HG03521 (cell line): ENCODE measurements at regions not wholly inside any gene's neighbourhood (a gene's known extent, or its start where the extent isn't known, plus 50 kb on each side); places are given as distances from the start of the nearest gene placed in this dataset.

ENCODE experiments used
- ATAC-seq: cut with Tn5 transposase; IDR thresholded peaks from one replicate; pipeline ENCODE4 v1.9.1; 2021; ENCODE audit warnings: mild to moderate bottlenecking, moderate library complexity; ENCODE audit not compliant: unreplicated experiment

DNA sequence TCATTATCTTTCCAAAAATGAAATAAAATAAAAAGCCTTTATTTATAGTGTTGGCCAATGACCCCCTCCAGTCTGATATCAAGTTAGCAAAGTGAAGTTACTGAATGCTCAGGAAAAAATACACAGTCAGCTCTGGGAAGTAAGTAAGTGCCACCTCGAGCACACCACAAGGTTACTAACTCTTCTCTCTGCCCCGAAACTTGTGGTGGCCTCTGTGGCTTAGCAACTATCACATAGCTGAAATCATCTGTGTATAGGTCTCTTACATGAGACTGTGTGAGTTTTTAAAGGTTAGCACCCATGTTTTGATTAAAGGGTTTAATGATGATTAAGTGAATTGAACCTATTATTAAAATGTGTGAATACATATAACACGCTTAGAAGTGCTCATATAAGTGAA lies 161.4 kb upstream of the KLF4 start:
- no peak for ATAC-seq

DNA sequence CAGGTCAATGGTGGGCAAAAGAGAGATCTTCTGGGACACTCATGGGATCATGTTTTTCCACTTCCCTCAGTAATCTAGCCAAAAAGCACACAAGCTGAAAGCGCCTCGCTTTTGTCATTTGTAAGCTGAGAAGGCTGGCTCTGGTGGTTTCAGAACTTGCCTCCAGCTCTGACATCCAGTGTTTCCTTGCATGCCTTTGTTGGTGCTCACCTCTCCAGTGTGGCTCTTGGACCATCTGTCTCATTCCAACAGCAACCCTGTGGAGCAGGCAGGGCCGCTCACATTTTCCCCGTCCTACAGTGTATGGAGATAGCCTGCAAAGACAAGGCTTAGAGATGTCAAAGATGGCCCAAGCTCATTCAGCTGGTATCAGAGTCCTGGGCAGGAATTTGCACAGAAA lies 160.8 kb upstream of the KLF4 start:
- no peak for ATAC-seq

DNA sequence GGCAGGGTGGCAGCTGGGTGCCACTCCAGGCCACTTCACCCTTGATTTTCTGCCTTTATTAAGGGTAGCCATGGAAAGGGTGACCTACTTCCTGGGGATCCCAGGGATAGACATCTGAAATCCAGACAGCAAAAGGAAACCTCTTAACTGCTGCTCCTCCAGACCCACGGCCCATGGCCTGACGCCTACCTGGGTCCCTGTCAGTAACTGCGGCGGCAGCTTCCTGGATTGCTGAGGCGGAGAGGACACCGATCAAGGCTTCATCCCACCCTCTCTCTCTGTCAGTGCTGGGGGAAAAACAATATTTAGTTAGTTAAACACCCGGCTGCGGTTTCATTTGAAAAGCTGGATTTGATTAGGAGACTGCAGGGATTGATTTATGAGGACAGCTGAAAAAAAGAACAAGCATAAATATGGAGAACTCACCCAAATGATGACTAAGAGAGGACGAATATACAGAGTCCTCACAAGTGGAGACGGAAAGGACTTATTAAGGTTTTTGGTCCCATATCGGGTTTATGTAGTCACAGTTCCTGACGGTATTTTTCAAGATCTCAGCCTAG lies 158.7 kb upstream of the KLF4 start:
- ATAC-seq = no peak

DNA sequence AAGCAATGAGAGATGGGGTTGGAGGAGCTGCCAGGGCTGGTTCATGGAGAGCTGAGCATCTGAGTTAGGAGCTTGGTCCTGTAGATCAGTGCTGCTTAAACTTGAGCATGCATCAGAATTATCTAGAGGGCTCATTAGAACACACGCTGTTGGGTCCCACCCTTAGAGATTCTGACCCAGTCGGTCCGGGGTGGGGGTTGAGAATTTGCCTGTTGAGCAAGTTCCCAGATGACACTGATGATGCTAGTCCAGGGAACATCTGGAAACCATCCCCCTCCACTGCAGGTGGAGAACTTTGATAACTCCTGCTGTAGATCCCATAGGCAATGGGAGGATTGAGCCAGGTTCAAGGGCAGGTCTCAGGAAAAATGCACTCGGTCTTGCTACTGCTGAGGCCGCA lies 158.0 kb upstream of the KLF4 start:
- ATAC-seq = no peak

DNA sequence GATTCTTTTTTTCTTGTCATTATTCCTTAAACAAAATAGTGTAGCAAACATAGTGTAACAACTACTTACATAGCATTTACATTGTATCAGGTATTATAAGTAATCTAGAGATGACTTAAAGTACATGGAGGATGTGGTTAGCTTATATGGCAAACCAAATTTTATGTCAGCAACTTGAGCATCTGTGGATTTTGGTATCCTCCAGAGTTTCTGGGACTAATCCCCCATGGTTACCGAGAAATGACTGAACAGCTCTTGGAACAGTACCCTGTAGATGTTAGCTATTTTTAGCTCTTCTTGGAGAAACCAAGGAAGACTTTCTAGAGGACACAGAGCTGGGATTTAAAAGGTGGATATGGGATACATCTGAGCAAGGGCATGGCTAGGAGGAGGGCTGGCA lies 157.6 kb upstream of the KLF4 start:
- ATAC-seq = no peak

DNA sequence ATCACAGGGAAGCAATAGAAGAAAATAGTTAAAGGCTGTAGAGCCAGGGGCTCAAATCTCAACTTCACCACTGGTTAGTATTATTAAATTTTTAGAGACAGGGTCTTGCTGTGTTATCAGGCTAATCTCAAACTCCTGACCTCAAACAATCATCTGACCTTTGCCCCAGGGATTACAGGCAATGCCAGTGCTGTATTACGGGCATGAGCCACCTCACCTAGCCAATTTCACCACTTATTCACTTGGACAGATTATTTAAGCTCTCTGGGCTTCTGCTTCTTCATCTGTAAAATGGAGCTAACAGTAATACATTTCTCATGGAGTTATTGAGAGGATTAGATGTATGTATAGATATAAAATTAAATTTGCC lies 155.9 kb upstream of the KLF4 start:
- no peak for ATAC-seq

DNA sequence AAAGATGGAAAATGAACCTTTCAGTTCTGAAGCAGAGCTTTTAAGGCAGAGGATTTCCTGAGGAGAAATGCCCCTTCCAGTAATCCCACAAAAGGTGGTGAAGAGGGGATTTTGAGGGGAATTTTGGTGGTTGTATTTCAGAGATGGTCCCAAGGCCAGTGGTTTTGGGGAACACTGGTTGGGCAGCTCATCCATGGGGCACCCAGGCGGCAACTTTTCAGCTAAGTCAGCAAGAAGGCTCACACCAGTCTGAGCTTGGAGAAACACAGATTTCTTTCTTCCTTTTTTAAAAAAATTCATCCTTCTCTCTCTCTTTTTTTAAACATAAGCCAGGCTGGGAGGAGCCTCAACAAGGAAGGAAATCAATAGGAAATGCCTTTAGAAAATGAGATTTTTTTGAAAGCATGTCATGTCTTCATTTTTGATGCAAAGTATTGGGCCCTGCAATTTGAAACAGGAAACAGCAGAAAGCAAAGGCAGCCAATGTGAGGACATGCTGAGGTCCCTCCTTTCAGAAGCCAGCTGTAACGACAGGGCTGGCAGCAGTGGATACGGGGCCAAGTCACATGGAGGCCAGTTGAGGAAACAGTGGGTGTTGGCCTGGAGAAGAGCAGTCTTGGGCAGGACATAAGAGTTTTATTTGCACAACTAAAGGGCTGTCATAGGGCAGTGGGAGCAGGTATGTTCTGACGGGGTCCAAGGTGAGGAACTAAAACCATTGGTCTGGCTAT lies 155.3 kb upstream of the KLF4 start:
- no peak for ATAC-seq

DNA sequence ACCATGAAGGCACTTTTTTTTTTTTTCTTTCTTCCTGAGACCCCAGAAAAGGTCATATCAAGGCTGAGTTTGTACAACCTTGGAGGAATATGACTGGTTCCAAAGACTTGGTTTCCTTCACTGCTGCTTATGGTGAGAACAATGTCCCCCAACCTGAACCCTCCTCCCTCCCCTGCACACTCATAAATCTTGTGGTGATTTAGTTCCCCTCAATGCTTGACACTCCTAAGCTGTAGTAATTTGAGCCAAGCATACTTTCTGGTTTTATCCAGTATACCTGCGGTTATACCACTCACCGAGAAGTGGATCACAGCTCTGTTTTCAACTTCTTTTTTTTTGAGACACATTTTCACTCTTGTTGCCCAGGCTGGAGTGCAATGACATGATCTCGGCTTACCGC lies 149.9 kb upstream of the KLF4 start:
- no peak for ATAC-seq

DNA sequence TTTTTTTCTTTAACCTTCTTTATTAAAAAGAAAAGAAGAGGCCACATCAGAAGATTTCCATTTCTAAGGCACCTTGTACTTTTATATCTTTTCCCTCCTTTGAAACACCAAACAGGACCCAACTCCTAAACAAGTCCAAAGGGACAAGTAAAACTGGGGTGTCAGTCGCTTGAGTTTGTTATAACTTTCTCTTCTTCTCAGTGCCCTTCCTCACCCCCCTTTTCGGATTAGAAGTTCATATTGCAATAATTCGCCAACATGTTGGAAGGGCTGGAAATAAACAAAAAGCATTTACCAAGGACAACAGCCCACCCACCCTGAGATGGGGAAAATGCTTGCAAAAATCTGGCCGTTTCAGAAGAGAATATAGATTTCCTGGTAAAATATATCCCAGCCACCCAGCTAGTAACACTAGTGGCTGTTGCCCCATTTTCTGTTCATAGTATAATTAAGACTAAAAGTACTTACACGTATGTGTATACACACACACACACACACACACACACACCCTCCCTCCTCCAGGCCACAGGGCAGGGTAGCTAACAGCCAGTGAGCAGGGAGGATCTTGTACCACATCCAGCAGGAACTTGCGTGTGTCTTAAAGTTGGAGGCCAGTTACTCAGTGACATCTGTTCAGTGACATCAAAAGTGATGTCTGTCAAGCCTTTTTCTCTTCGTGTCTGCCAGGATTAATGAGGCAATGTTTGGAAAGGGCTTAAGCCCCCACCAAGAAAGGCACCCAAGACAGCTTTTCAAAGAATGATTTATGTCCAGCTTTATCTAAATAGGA lies 149.1 kb upstream of the KLF4 start:
- ATAC-seq = no peak

DNA sequence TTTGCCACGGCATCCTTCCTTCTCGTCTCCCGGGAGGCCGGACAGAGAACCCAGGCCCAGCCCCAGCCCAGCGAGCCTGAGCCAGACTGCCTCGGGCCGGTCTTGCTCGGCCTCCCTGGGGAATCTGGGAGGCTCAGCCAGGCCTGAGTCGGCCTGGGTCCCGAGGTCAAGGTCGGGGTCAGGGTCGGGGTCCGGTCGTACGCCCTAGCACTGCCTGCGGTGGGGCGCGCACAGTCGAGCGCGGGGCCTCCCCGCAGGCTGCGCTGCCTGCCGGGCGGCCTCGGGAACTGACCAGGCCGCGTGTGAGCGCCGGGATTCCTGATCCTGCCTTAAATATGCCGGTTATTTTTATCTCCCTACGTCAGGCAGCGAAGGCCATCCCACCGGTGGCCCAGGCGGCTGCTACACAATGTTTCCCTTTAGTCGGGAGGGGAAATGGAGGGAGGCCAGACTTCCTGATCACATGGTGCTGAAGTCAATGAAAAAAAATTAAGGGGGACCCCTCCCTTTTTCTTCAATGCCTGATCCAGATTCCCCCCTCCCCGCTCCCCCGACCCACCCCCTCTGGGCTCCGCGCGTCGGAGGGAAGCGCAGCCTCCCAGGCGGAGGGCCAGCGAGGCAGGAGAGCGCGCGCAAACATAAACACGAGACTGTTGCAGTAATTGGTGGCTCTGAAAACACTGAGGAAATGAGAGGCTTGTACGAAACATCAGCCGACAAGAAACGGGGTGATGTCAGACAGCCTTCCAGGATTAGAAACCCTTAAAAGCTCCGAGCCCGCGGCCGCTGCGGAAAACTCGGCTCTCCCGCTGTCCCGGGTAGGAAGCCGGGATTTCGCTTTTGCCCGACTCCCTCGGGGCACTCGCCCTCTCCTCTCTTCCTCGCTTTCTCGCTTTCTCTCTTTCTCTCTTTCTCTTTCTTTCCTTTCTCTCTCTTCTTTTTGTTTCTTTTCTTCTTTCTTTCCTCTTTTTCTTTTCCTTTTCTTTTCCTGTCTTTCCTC lies 148.2 kb upstream of the KLF4 start:
- no peak for ATAC-seq

DNA sequence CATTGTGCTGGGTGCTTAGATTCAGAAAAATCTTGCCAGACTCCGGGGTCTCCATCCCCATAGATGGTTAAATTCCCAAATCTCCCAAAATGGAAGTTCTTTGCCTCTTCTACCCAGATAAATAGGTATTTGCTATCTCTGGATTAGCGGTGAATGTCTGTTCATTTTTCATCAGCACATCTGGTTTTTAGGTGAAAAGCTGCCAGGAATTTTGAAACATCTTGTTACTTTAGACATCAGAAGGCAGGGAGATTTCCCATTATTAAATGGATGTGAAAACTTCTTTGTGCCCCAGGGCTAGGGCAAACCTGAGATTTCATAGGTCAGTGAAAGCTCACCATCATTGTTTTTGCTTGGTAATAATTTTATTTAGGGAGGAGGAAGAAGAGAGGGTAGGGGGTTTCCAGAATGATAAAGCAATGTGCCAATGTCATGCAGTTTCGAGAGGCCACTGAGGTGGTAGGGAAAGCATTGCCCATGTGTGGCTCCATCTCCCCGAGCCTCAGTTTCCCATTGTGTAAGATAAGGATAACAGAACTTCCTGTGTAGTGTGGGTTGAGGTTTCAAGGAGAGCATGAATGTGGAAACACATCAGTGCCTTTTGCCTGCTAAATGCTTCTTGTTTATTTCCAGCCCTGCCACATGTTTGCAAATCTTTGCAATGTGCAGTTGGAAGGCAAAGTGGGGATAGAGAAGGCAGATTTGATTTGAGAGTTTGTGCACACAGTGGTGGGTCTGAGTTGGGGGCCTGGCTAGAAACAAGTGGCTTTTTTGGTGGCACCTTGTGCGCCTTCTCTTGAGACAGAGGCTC lies 147.2 kb upstream of the KLF4 start:
- no peak for ATAC-seq

DNA sequence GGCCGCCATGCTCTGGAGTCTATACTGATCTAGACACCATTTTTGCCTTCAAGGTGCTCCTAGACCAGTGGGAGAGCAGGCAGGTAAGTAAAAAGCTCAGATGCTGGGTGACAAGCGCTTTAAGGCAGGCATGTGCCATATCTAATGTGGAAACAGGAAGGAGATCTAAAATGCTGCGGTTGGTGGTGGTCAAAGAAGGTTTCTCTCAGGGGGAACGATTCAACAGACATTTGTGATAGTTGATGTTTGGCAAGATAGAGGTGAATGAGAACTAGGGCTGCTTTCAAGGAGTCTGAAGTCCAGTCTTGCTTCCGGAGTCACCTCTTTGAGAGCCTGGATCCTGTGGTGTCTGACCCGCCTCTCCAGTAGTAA lies 146.2 kb upstream of the KLF4 start:
- no peak for ATAC-seq

DNA sequence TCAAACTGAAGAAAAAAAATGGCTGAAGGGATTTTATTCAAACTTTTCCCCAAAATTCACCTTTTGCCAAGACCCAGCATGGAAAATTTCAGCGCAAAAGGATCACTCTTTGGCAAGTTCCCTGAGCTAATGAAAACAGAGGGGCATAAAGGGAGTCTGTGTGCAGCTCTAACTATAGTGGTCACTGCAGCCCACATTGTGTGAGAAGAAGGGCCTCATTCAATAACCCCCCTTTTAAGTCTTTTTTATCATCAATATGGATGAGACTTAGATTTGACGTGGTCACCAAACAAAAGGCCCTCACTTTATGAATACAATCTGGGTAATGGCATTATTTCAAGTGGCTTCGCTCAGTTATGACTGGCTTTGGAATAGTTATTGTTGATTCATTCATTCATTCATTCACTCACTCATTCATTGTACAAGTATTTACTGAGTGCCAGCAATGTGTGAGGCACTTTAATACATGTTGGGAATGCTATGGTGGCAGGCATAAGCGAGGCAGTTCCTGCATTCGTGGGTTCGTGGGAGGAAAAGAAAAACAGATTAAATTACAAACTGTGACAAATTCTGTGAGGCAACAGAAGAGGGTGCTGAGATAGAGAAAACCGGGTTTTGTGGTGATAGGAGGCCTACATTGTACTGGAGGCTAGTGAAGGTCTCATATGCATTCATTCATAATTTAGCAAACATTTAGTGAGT lies 145.7 kb upstream of the KLF4 start:
- ATAC-seq = no peak

DNA sequence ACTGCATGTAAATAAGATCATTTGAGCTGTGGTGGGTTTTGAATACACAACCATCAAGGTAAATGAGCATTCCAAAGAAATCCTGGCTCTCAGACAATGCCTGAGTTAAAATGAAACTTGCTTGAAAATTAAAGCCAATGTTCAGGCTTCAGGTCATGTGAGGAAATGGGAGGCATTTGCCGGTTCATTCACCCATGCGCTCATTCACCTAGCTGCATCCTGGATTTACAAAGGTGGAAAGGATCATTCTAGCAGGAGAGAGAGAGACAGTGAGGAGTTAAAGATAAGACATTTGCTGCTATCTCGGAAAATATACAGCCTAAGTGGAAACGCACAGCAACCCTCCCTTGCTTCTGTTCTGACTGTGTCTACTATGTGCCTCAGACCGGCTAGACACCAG lies 143.8 kb upstream of the KLF4 start:
- no peak for ATAC-seq

DNA sequence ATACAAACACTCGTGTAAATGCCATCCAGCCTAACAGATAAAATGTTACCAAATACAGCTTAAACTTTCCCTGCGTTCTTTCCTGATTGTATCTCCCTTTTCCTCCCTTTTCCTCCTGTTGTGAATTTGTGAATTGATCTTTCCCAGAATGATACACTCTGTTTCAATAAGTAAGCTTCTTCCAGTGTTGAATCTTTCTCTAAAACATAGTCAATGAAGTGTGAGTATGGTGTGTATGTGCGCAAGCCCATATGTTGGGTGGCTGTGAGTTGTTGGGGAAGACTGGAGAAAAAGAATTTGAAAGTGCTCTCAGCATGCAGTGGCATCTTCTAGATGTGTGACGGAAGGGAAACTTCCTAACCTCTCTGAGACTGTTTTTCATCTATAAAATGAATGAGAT lies 143.1 kb upstream of the KLF4 start:
- no peak for ATAC-seq

DNA sequence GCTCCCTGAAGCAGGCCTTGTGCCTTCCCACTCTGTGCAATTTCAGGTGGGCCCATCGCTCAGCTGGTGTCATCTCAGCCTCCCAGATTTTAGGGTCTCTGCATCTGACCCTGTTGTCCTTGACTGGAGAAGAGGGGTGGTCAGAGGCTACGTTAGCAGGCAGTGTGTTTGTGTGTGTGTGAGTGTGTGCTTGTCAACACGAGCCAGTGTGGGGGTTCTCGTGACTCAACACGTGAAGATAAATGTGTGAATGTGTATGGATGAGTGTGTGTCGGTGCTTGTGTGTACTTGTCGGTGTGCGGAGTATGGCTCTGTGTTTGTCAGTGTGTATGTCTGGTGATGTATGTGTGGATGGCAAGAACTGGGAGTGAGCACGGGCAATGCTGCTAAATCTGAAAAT lies 142.6 kb upstream of the KLF4 start:
- no peak for ATAC-seq

DNA sequence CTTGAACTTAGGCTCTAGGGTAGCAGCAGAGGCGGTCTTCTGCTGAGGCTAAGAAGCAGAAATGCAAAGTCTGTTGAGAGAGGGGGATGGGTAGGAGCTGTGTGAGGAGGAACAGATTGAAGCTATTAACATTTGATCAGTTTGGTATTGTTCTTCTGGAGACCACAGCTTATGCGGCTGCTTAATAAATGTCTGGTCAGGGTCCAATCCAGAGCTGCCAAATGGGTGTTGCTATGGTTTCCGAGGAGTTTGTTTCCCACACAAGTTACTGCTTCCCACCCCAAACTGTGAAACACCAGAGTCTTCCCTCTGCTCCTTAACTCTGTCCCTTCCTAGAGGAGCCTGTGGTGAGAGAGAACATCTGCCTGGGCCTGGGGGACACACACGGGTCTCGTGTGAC lies 142.2 kb upstream of the KLF4 start:
- ATAC-seq = no peak

DNA sequence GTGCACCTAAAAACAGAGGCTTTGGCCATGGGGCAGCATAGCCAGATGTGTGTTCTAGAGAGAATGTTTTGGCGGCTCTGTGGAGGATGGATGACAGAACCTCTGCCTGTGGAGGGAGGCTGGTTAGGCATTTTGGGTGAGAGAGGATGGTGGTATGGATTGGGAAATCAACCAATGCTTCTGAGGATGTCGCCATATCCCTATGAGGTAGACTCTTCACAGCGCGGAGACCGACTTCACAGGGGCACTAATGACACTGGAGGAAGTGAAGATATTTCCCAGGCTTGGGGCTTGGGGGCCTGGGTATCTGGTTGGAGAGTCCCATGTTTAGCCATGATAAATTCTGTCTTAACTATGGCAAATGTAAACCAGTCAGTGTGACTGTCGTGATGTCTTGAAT lies 140.6 kb upstream of the KLF4 start:
- no peak for ATAC-seq

DNA sequence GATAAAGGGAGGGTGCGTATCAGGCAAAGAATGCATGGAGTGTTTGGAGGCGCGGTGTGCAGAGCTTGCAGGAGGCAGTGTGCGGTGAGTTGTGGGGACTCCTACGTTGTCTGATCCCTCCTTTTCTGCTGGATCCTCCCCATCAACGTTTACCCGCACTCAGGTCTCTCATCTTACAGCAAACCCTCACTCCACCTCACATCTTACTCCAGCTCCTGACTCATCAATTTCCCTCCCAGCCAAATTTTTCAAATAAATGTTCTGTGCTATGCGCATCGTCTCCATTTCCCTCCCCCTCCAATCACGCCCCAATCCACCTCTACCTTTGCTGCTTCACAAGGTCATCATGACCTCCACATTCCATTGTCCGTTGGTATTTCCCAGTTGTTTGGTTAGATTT lies 138.9 kb upstream of the KLF4 start:
- no peak for ATAC-seq

DNA sequence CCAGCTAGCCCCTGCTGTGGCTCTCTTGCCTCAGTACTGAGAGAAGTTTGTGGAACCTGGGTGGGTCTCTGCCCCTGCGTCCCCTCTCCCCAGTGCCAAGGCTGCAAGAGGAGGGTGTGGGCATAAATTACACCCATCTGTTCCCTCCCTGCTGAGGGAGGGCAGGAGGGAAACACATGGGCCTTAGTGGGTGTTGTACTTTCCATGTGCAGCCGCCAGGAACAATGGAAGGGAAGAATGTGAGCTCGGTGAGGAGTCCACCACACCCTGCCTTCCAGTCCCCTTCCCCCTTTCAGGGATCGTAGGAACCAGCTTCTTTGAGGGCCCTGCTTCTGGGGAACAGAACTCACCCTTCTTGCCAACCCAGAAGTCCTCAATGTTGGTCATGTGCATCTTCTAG lies 138.2 kb upstream of the KLF4 start:
- ATAC-seq = no peak
